Fibroblast of lung (primary cell): ENCODE measurements at regions not wholly inside any gene's neighbourhood (a gene's known extent, or its start where the extent isn't known, plus 50 kb on each side); places are given as distances from the start of the nearest gene placed in this dataset.

ENCODE experiments used
- DNase-seq, 2 donors: peaks; one replicate each; pipeline versions ENCODE4 v3.0.0 to v3.0.0-alpha.2; 2010; ENCODE audit warnings: low read depth in 2 of 2
- H2AFZ ChIP-seq: 2 replicates; pipeline ENCODE4 v1.5.1; 2012; ENCODE audit warnings: low read length, control low read depth, inconsistent platforms
- H3K27ac ChIP-seq: 2 replicates; pipeline ENCODE4 v1.5.1; 2011; ENCODE audit warnings: low read length, control low read depth; ENCODE audit not compliant: insufficient read depth
- H3K27me3 ChIP-seq: 2 replicates; pipeline ENCODE4 v1.5.1; 2011; ENCODE audit warnings: mild to moderate bottlenecking, low read length; ENCODE audit not compliant: control insufficient read depth, insufficient read depth
- H3K36me3 ChIP-seq: 2 replicates; pipeline ENCODE4 v1.5.1; 2011; ENCODE audit warnings: low read length; ENCODE audit not compliant: control insufficient read depth, insufficient read depth
- H3K4me1 ChIP-seq: 2 replicates; pipeline ENCODE4 v1.5.1; 2011; ENCODE audit warnings: low read length; ENCODE audit not compliant: control insufficient read depth, insufficient read depth; ENCODE audit errors: extremely low read depth
- H3K4me2 ChIP-seq: 2 replicates; pipeline ENCODE4 v1.5.1; 2011; ENCODE audit warnings: low read length, control low read depth; ENCODE audit not compliant: insufficient read depth; ENCODE audit errors: extremely low read depth
- H3K4me3 ChIP-seq, 4 experiments: fragments of 200-600 bp in 1 of 4; sonication (generic) in 1 of 4; replicated peaks in 1 of 4; 2 replicates each; pipeline ENCODE4 v1.5.1; 2011 to 2016; ENCODE audit warnings: low read length in 4 of 4, low read depth in 3 of 4, mild to moderate bottlenecking in 3 of 4, control low read depth in 2 of 4, inconsistent platforms in 1 of 4, mixed read lengths in 1 of 4; ENCODE audit not compliant: insufficient read depth in 1 of 4; ENCODE audit errors: control extremely low read depth in 1 of 4
- H3K79me2 ChIP-seq: 2 replicates; pipeline ENCODE4 v1.5.1; 2012; ENCODE audit warnings: mild to moderate bottlenecking, low read length, inconsistent platforms; ENCODE audit not compliant: control insufficient read depth, insufficient read depth
- H3K9ac ChIP-seq: 2 replicates; pipeline ENCODE4 v1.5.1; 2011; ENCODE audit warnings: mild to moderate bottlenecking, low read length, control low read depth; ENCODE audit not compliant: insufficient read depth
- H3K9me3 ChIP-seq: 2 replicates; pipeline ENCODE4 v1.5.1; 2012; ENCODE audit warnings: low read depth, low read length; ENCODE audit not compliant: control insufficient read depth, insufficient read depth
- H4K20me1 ChIP-seq: 2 replicates; pipeline ENCODE4 v1.5.1; 2011; ENCODE audit warnings: low read length; ENCODE audit not compliant: control insufficient read depth, insufficient read depth; ENCODE audit errors: extremely low read depth
- CTCF ChIP-seq, 2 donors: IDR thresholded peaks in 1 of 2; conservative IDR thresholded peaks in 1 of 2; 1 replicate in 1 of 2; 2 replicates in 1 of 2; pipeline ENCODE4 v1.5.1; 2011 to 2012; ENCODE audit warnings: low read length in 2 of 2, control low read depth in 1 of 2, inconsistent platforms in 1 of 2, low read depth in 1 of 2, mild to moderate bottlenecking in 1 of 2
- EZH2 ChIP-seq: IDR thresholded peaks from 2 replicates; pipeline ENCODE4 v1.5.1; 2012; ENCODE audit warnings: low read length, control low read depth, mild to moderate bottlenecking; ENCODE audit errors: missing control alignments

- no peaks in the 10 kb centered on the region for H4K20me1 ChIP-seq
- no peaks in the 10 kb centered on the region for H3K27me3 ChIP-seq
- H3K36me3 ChIP-seq: no peaks in the 10 kb centered on the region
- no peaks in the 10 kb centered on the region for H3K9me3 ChIP-seq
- H3K9ac ChIP-seq: no peak overlapping the region
- H3K79me2 ChIP-seq: no peaks in the 10 kb centered on the region
- H3K4me2 ChIP-seq: no peak overlapping the region
- TF ChIP-seq CTCF (conservative IDR thresholded peaks at IDR 0.05 in 1 of 2, IDR thresholded peaks at IDR 0.05 in 1 of 2; ENCODE audit: low read depth in 1 of 2, low read length in 2 of 2) (no peak), EZH2 (no peak)
- no peak overlapping the region for H3K27ac ChIP-seq
- H3K4me1 ChIP-seq: no peaks in the 10 kb centered on the region
- H3K4me3 ChIP-seq: no peak overlapping the region
- H2AFZ ChIP-seq: no peak overlapping the region
- DNase-seq: no peak
Observed at GRCh38 chr10:121102706-121103105, 251.5 kb downstream of the WDR11 start.

GRCh38 chr10:121104476-121105111 is 253.4 kb downstream of the WDR11 start:
- Histone ChIP-seq H3K36me3 (no peaks in the 10 kb centered on the region), H3K79me2 (no peaks in the 10 kb centered on the region), H4K20me1 (no peaks in the 10 kb centered on the region), H3K27ac (no peak overlapping the region), H3K4me3 (no peak overlapping the region), H3K27me3 (no peaks in the 10 kb centered on the region), H3K9ac (no peak overlapping the region), H3K4me1 (no peaks in the 10 kb centered on the region), H3K4me2 (no peak overlapping the region), H3K9me3 (no peaks in the 10 kb centered on the region), H2AFZ (no peak overlapping the region)
- DNase-seq: no peak
- no peak for TF ChIP-seq CTCF (conservative IDR thresholded peaks at IDR 0.05 in 1 of 2, IDR thresholded peaks at IDR 0.05 in 1 of 2; ENCODE audit: low read depth in 1 of 2, low read length in 2 of 2)

GRCh38 chr10:121106611-121107010 is 255.4 kb downstream of the WDR11 start:
- Histone ChIP-seq H4K20me1 (no peaks in the 10 kb centered on the region), H3K9me3 (no peaks in the 10 kb centered on the region), H3K9ac (no peak overlapping the region), H3K36me3 (no peaks in the 10 kb centered on the region), H3K4me3 (no peak overlapping the region), H2AFZ (no peak overlapping the region), H3K4me1 (no peaks in the 10 kb centered on the region), H3K4me2 (no peak overlapping the region), H3K27ac (no peak overlapping the region), H3K27me3 (no peaks in the 10 kb centered on the region), H3K79me2 (no peaks in the 10 kb centered on the region)
- no peak for TF ChIP-seq EZH2
- TF ChIP-seq CTCF (conservative IDR thresholded peaks at IDR 0.05 in 1 of 2, IDR thresholded peaks at IDR 0.05 in 1 of 2; ENCODE audit: low read depth in 1 of 2, low read length in 2 of 2): no peak
- no peak for DNase-seq
